Breast epithelium (tissue), 4 donors: ENCODE measurements at regions not wholly inside any gene's neighbourhood (a gene's known extent, or its start where the extent isn't known, plus 50 kb on each side); places are given as distances from the start of the nearest gene placed in this dataset.

ENCODE experiments used
- DNase-seq, 2 donors: peaks; one replicate each; pipeline ENCODE4 v3.0.0-alpha.2; 2019; ENCODE audit warnings: low spot score in 2 of 2
- H3K27ac ChIP-seq, 2 donors: fragments of 200-600 bp; sonication (generic) in 1 of 2; one replicate each; pipeline ENCODE4 v1.5.1; 2016 to 2019; ENCODE audit warnings: mild to moderate bottlenecking in 1 of 2
- H3K27me3 ChIP-seq, 2 donors: fragments of 200-600 bp; sonication (generic) in 1 of 2; one replicate each; pipeline versions ENCODE4 v1.5.1 to v1.6.0; 2017 to 2019; ENCODE audit warnings: control low read depth in 1 of 2, mild to moderate bottlenecking in 1 of 2
- H3K36me3 ChIP-seq: fragments of 200-600 bp; one replicate; pipeline ENCODE4 v1.5.1; 2019
- H3K4me1 ChIP-seq, 2 donors: fragments of 200-600 bp; sonication (generic); one replicate each; pipeline ENCODE4 v1.5.1; 2016 to 2019; ENCODE audit warnings: control low read depth in 1 of 2
- H3K4me3 ChIP-seq, 3 donors: fragments of 200-600 bp; sonication (generic); 1 replicate in 2 of 3; 2 replicates in 1 of 3; pipeline ENCODE4 v1.5.1; 2016 to 2019; ENCODE audit warnings: mild to moderate bottlenecking in 3 of 3, moderate library complexity in 2 of 3
- H3K9me3 ChIP-seq, 2 donors: fragments of 200-600 bp; sonication (generic) in 1 of 2; one replicate each; pipeline ENCODE4 v1.5.1; 2016 to 2019; ENCODE audit warnings: control low read depth in 1 of 2
- POLR2A ChIP-seq: fragments of 450-650 bp; IDR thresholded peaks from one replicate; pipeline ENCODE4 v1.6.1; 2016; ENCODE audit warnings: antibody characterized with exemption, mild to moderate bottlenecking, moderate library complexity
- POLR2AphosphoS5 ChIP-seq, 3 donors: sonication (generic); formaldehyde crosslinking; IDR thresholded peaks; one replicate each; pipeline ENCODE4 v1.6.1; 2017; ENCODE audit warnings: antibody characterized with exemption in 3 of 3
- intact Hi-C: fragments of 100-400 bp; cut with DNase I; formaldehyde crosslinking; loops from one replicate; pipeline ENCODE4 v1.15.1; 2023; ENCODE audit warnings: low total_unique reads
- TF ChIP-seq, protein P1 (sequence below), 3 donors: fragments of 450-650 bp; IDR thresholded peaks; one replicate each; pipeline ENCODE4 v1.5.1; 2016 to 2017; ENCODE audit warnings: antibody characterized with exemption in 3 of 3, mild to moderate bottlenecking in 3 of 3, moderate library complexity in 3 of 3

DNA sequence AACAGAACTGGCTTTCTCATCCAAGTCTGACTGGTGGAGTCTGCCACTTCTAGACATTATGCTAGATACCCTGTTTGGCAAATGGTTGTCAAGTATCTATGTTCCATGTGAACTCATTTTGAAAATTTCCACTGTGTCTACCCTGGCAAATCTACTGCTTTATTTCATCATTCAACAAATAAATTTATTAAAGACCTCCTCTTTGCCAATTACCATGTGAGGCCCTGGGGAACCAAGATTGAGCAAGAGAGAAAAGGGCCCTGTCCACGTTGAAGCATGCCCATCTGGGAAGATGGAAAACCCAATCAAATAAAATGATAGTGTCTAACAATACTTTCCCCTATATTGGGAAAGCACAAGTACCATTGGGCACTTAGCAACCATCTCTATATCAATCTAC is 582.4 kb downstream of the IRS1 start:
- no peaks in the 10 kb centered on the region for H3K9me3 ChIP-seq
- DNase-seq = no peak
- H3K4me3 ChIP-seq = no peak overlapping the region
- H3K27me3 ChIP-seq = no peaks in the 10 kb centered on the region
- H3K36me3 ChIP-seq = no peaks in the 10 kb centered on the region
- H3K27ac ChIP-seq = no peak overlapping the region
- TF ChIP-seq, protein P1, sequence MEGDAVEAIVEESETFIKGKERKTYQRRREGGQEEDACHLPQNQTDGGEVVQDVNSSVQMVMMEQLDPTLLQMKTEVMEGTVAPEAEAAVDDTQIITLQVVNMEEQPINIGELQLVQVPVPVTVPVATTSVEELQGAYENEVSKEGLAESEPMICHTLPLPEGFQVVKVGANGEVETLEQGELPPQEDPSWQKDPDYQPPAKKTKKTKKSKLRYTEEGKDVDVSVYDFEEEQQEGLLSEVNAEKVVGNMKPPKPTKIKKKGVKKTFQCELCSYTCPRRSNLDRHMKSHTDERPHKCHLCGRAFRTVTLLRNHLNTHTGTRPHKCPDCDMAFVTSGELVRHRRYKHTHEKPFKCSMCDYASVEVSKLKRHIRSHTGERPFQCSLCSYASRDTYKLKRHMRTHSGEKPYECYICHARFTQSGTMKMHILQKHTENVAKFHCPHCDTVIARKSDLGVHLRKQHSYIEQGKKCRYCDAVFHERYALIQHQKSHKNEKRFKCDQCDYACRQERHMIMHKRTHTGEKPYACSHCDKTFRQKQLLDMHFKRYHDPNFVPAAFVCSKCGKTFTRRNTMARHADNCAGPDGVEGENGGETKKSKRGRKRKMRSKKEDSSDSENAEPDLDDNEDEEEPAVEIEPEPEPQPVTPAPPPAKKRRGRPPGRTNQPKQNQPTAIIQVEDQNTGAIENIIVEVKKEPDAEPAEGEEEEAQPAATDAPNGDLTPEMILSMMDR (IDR thresholded peaks at IDR 0.05) = no peak
- no peak for TF ChIP-seq POLR2AphosphoS5 (IDR thresholded peaks at IDR 0.05)
- no peak for TF ChIP-seq POLR2A
- H3K4me1 ChIP-seq = peaks cover 0 to 3% of the 10 kb centered on the region in 2 donors
- intact Hi-C loops = no loop called here

DNA sequence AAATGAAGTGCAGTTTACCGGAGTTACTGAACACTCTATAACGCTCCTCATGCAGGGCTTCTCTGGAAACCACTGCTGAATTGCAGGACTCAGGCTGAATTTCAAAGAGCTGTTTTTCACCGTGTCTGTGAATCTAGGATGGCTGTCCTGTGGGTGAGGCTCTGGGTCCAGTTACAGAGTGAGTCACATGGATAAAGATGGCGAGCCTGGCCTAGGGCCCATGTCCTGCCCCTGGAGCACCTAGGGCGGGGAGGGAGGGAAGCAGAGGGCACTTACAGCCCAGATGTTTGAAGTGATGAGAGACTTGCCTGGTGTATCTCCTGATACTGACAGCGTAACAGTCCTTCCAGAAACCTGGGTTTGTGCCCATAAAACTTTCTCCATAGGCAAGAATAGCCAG is 583.0 kb downstream of the IRS1 start:
- Histone ChIP-seq H3K27me3 (no peaks in the 10 kb centered on the region), H3K9me3 (no peaks in the 10 kb centered on the region), H3K4me1 (peaks cover 0 to 6% of the 10 kb centered on the region in 2 donors), H3K4me3 (no peak overlapping the region), H3K36me3 (no peaks in the 10 kb centered on the region), H3K27ac (no peak overlapping the region)
- intact Hi-C loops = no loop called here
- TF ChIP-seq POLR2AphosphoS5 (IDR thresholded peaks at IDR 0.05) (no peak), POLR2A (no peak)
- TF ChIP-seq, protein P1 (IDR thresholded peaks at IDR 0.05) = no peak
- DNase-seq = no peak

DNA sequence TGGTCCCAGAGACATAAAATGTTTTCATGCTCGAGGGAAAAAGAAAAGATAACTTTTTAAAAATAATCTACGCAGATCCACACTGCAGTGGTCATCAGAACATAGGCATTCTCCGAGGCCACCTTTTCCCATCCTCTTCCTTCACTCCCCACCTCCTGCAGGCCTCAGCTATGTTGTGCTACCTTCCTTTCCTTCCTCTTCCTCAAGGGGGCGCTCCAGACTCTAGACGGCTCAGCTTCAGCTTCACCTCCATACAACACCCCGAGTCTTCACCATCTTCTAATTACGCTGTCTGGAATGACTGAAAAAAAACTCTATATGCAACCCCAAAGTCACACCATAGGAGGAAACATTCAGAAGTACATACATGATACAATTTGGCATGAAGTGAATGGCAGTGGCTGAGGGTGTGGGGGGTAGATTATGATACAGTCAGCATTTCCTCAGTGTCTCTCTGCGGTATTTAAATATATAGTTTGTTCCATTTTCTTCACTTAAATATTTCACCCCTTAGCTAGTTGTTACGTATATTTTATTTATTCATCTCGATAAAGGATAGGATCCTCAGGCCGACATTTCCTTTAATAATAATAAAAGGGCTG is 583.6 kb downstream of the IRS1 start:
- no peak overlapping the region for H3K27ac ChIP-seq
- intact Hi-C loops = no loop called here

DNA sequence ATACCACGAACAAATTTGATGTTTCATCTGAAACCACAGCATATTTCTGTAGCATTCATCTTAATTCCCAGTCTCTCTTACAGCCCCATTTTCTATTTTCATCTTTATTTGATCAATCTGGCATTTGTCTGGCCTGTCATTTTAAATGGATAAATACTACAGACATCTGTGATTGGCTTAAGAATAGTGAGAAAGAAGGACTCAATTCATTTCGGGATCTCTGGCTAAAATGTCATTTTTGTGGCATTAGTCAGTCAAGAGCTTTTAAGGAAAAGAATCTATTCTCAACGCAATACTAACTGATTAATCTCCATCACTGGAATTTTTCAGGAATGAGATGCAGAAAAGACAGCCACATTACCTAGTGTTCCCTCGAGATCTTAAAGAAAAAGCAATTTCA is 585.9 kb downstream of the IRS1 start:
- TF ChIP-seq, protein P1 (IDR thresholded peaks at IDR 0.05) = no peak
- TF ChIP-seq POLR2AphosphoS5 (IDR thresholded peaks at IDR 0.05) (no peak), POLR2A (no peak)
- DNase-seq = no peak
- Histone ChIP-seq H3K36me3 (no peaks in the 10 kb centered on the region), H3K4me1 (peaks cover 0 to 6% of the 10 kb centered on the region in 2 donors), H3K9me3 (no peaks in the 10 kb centered on the region), H3K27me3 (no peaks in the 10 kb centered on the region), H3K27ac (no peak overlapping the region), H3K4me3 (no peak overlapping the region)
- intact Hi-C loops = no loop called here

More for the DNA sequence above, 583.6 kb downstream of the IRS1 start:
- Histone ChIP-seq H3K9me3 (no peaks in the 10 kb centered on the region), H3K4me1 (peaks cover 0 to 6% of the 10 kb centered on the region in 2 donors), H3K4me3 (no peak overlapping the region), H3K27me3 (no peaks in the 10 kb centered on the region), H3K36me3 (no peaks in the 10 kb centered on the region)
- TF ChIP-seq POLR2A (no peak), POLR2AphosphoS5 (IDR thresholded peaks at IDR 0.05) (no peak)
- TF ChIP-seq, protein P1 (IDR thresholded peaks at IDR 0.05) = peak in 2 of 3 donors; percentile 52 to 62
- peak in 1 of 2 donors; percentile 59 for DNase-seq

DNA sequence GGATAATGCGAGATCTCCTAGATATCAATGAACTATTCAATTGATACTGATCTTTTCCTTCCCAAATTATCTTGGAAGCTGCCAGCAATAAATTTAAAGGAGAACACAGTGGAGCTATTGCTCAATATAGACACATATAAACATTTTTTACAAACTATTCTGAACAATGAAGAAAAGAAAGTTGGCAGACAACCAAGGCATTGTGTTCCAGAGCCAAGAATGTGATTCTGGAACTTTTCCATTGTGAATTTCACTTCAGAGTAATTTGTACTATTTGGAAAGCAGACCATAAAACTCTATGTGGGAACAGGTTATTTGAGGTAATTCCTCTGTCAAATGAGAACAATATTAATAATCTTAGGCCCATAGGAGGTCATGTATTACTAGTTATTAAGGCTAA is 588.2 kb downstream of the IRS1 start:
- intact Hi-C loops = no loop called here
- TF ChIP-seq, protein P1 (IDR thresholded peaks at IDR 0.05) = no peak
- TF ChIP-seq POLR2A = no peak
- TF ChIP-seq POLR2AphosphoS5 (IDR thresholded peaks at IDR 0.05) = peak in 1 of 3 donors; percentile 27
- H3K27me3 ChIP-seq = no peaks in the 10 kb centered on the region
- peaks cover 0 to 6% of the 10 kb centered on the region in 2 donors for H3K4me1 ChIP-seq
- H3K36me3 ChIP-seq = no peaks in the 10 kb centered on the region
- peak overlapping the region in 1 of 2 donors; percentile 5 for H3K27ac ChIP-seq
- H3K4me3 ChIP-seq = no peak overlapping the region
- peak in 1 of 2 donors; percentile 29 for DNase-seq
- H3K9me3 ChIP-seq = no peaks in the 10 kb centered on the region
